GM18907 (cell line): ENCODE measurements at regions not wholly inside any gene's neighbourhood (a gene's known extent, or its start where the extent isn't known, plus 50 kb on each side); places are given as distances from the start of the nearest gene placed in this dataset.
"Not testable (repeated sequence)": the region's sequence is repeated elsewhere in the genome, so short reads cannot be mapped to it uniquely, and the experiment has no call there.

Experiments used
- ATAC-seq: cut with Tn5 transposase; IDR thresholded peaks from one replicate; pipeline ENCODE4 v1.9.1; 2021; ENCODE audit warnings: mild to moderate bottlenecking, moderate library complexity; ENCODE audit not compliant: unreplicated experiment

DNA sequence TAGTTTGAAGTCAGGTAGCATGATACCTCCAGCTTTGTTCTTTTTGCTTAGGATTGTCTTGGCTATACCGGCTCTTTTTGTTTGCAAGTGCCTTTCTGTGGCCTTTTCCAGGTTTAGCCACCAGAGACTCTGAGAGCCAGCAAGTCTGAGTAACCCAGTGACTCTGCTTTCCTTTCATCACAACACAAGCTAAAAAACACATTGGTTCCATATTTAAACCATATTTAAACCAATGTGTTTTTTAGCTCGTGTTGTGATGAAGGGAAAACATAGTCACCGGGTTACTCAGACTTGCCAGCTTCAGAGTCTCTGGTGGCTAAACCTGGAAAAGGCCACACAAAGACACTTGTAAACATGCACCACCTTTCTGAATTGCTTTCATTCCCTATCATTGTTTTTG, 493.3 kb downstream of the NTRK2 start:
- ATAC-seq, result no peak

DNA sequence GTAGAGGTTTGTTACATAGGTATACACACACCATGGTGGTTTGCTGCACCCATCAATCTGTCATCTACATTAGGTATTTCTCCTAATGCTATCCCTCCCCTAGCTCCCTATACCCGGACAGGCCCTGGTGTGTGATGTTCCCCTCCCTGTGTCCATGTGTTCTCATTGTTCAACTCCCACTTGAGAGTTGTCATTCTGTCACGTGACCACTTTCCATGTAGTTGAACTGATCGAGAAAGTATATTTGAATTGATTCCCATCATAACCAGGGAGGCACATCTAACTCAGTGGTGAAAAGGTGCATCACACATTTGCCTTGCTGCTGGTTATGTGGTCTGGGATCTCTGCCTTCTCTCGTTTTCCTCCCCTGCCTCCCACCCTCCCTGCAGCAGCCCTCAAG, 491.4 kb downstream of the NTRK2 start:
- not testable (repeated sequence) for ATAC-seq

DNA sequence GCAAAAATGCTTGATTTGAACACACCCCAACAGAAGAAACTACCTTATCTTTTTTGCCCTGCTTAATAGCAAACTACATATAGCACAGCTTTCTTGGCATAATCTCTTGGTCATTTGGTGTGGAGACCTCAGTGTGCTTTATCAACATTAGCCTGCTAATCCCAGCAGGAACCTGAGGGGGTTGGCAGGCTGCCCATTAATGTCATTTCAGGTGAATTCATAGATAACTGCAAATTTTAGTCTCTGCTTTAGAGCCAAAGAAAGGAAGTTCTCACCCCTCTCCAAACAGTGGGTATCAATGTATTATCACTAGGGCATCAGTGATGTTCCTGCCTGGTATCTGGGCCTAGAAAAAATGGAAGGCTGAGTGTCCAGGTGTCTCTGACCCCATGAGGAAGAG, 489.0 kb downstream of the NTRK2 start:
- no peak for ATAC-seq

- ATAC-seq, result no peak
These were observed 488.2 kb downstream of the NTRK2 start for GRCh38 chr9:85157772-85158171.

GRCh38 chr9:85156652-85157051, 487.1 kb downstream of the NTRK2 start:
- ATAC-seq, result no peak

GRCh38 chr9:85155352-85155751, 485.8 kb downstream of the NTRK2 start:
- no peak for ATAC-seq

GRCh38 chr9:85151741-85152140, 482.2 kb downstream of the NTRK2 start:
- ATAC-seq, result no peak

GRCh38 chr9:85151162-85151561, 481.6 kb downstream of the NTRK2 start:
- no peak for ATAC-seq

GRCh38 chr9:85147046-85147640, 477.6 kb downstream of the NTRK2 start:
- ATAC-seq, result no peak

DNA sequence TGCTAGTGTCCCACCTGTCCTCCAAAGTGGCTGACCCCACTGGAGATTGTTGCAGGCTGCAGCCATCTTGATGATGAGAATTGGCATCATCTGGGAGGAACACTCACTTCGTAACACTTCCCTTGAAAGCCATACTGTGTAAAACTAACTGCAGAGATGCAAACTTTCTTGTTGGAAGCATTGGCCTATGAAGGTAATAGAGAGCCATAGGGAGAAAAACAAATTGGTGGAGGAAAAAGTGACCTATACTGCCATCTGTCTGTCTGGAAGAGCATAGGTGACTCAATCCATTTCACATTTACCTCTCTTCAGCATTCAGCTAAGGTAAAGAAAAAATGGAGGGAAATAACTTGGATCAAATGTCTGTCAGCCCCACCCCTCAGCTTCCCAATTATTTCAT, 473.4 kb downstream of the NTRK2 start:
- no peak for ATAC-seq

DNA sequence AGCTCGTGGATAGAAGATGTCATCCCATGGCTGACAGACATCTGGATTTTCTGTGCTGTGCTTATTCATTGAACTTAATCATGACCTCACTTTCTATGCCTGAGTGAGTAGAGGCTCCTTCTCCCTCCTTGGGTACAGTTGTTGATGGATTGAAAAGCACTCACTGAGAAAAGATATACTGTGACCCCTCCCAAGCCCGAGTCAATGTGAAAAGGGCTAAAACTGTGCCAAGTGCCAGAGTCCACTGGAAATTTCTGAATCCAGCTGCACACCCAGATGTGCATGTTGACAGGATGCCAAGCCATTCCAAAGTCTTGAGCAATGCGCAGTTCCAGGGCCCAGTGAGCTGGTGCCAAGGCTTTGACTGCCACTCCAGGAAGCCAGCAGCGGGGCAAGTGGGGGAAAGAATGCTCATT, 473.0 kb downstream of the NTRK2 start:
- no peak for ATAC-seq

DNA sequence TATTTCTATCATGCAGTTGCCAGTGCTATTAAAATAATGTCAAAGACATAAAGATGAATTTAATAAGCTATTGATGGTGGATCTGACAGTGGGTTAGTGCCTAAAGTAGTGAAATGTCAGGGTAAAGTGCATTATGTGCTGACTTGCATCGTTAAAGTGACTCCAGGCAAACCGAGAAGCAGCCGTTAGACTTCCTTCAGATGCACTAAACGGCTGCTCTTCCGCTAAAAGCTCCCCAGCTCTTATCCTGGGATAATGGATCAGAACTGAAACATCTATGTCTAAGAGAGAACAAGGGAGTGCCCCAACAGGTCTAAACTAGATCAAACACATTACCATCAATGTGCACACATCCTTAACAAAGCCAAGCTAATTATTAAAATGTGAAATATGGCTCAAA, 468.2 kb downstream of the NTRK2 start:
- ATAC-seq, result no peak

DNA sequence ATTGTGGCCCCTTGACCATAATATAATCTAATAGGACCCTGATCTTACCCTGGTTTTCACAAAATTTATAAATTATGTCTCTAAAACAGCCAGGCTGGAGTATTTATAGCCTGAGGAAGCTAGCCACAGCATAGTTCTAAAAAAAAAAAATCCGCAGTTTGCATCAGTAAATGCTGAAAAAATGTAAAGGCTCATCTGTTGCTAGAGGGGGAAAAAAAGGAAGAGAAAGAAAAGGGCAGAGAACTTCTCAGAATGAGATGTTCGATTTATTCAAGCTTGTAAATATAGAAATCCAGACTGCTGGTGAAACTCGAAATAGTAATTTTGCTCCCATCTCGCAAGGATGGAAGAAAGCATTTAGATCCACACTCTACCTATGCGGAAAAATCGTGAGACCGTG, 467.5 kb downstream of the NTRK2 start:
- no peak for ATAC-seq

GRCh38 chr9:85136507-85136906, 467.0 kb downstream of the NTRK2 start:
- ATAC-seq, result no peak

- ATAC-seq, result no peak
These were observed 461.2 kb downstream of the NTRK2 start for GRCh38 chr9:85130764-85131163.

DNA sequence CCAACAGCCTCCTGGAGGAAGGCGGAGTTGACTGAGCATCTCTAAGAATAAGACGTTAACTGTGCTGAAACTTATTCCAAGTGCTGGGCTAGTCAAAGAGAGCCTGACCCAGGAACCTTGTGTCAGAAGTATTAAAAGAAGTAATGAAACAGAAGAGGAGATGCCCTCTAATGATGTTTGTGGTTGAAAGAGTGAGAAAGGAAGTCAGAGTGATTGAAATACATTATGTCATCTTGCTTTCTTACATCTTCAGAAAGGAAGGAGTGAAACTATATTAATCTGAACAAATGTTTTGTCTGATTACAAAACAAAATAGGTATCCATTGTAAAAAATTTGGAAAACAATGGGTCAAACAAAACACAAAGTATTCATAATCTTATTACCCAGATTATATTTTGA, 460.7 kb downstream of the NTRK2 start:
- no peak for ATAC-seq

DNA sequence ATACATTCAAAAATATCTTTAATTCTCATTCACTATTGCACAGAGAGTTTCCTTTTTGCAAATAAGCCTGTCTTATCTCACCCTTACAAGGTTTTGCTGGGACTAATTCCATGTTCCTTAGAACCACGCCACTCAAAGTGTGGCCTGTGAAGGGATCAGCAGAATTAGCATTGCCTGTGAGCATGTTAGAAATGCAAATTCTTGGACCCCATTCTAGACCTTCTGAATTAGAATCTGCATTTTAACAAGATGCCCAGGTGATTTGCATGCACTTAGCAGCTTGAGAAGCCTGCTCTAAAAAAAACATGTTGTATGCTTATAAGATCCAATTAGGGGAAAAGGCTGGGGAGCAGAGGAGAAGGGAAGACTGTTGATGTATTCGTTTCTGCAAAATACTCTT, 460.0 kb downstream of the NTRK2 start:
- ATAC-seq, result no peak

GRCh38 chr9:85118990-85119755, 449.6 kb downstream of the NTRK2 start:
- no peak for ATAC-seq

- no peak for ATAC-seq
These were observed 448.3 kb downstream of the NTRK2 start for GRCh38 chr9:85117831-85118230.

DNA sequence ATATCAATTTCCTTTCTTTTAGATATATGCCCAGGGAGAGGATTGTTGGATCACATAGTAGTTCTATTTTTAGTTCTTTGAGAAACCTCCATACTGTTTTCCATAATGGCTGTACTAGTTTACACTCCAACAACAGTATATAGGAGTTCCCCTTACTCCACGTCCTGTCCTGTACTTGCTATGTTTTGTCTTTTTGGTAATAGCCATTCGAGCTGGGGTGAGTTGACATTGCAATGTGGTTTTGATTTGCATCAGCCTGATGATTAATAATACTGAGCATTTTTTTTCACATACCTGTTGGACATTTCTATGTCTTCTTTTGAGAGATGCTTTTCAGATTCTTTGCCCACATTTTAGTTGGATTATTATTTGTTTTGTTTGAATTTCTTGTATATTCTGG, 445.9 kb downstream of the NTRK2 start:
- ATAC-seq, result no peak

- ATAC-seq, result no peak
These were observed 445.3 kb downstream of the NTRK2 start for GRCh38 chr9:85114799-85115198.

GRCh38 chr9:85112933-85113418, 443.4 kb downstream of the NTRK2 start:
- ATAC-seq, result no peak

DNA sequence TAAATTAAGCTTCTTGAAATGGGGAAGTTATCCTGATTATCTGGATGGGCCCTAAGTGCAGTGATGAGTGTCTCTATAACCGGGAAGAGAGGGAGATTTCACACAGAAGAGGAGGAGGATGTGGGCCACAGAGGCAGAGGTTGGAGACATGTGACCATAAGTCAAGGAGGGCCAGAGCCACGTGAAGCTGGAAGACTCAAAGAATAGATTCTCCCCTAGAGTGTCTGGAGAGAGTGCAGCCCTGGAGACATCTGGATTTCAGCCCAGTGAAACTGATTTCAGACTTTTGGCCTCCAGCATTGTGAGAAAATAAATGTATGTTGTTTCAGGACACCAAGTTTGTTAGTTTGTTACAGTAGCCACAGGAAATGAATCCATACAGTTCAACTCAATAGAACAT, 442.9 kb downstream of the NTRK2 start:
- ATAC-seq, result no peak
